ENCODE measurements at regions not wholly inside any gene's neighbourhood (a gene's known extent, or its start where the extent isn't known, plus 50 kb on each side); places are given as distances from the start of the nearest gene placed in this dataset.

DNA sequence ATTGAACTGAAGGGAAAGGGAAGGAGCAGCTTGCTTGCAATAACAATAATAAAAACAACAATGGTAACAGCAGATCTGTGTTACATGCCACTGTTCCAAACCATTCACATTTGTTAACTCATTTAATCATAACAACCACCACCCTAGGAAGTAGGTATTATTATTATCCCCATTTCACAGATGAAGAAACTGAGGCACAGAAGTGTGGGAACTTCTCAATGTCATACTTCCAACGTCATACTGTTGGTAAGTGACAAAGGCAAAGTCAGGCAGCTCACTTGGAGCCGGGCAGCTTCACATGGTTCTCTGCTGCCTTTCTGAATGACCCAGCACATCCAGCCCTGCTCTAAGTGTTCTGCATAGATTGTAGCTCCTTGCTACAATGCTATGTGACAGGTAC lies 72.6 kb downstream of the FOXD1 start:
- FAIRE-seq (no peak), DNase-seq (ENCODE audit: extremely low spot score, insufficient read length, low read depth) (no peak)

DNA sequence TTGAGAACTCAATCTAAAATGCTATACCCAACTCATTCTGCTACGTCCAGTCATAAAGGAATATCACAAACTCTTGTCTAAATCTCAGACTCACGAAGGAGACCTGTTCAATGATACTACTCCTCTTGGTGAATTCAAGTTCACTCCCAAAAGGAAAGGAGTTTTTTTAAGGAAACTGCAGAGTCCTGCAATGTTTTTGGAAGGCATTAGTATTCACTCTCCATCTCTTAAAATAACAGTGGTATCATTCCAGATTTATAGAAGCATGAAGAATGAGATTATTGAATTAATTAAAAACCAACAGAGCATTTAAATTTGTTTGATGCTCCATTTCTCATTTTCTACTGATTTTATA lies 73.4 kb downstream of the FOXD1 start:
- FAIRE-seq: no peak
- DNase-seq (ENCODE audit: extremely low spot score, insufficient read length, low read depth): no peak

DNA sequence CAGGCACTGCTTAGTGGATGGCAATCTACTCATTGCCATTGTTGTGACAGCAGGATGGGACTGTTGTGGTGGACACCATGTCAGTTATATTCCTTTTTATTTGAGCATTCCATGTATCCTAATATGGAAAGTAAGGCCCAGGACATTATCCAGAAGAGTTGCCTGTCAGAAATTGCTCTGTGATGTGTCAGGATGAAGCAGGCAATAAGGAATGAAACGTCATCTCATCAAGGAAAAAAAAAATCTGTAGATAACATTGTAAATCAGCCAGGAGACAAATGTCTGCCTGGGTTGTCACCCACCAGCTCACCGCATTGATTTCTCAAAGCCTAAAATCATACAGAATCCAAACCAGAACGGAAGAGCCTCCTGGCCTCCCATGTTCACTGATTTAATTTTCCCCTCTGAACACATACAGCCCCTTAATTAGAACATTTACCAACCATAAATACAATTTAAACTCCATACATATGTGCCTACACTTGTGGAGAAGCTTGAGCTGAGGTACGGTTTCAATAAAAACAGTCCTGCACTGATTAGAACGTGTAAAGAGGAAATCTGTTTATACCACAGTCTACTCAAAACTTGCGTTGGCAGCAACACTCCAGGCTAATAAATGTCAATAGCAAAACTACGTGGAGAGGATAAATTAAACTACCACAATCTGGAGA lies 73.9 kb downstream of the FOXD1 start:
- no peak for FAIRE-seq
- DNase-seq (ENCODE audit: extremely low spot score, insufficient read length, low read depth): no peak

DNA sequence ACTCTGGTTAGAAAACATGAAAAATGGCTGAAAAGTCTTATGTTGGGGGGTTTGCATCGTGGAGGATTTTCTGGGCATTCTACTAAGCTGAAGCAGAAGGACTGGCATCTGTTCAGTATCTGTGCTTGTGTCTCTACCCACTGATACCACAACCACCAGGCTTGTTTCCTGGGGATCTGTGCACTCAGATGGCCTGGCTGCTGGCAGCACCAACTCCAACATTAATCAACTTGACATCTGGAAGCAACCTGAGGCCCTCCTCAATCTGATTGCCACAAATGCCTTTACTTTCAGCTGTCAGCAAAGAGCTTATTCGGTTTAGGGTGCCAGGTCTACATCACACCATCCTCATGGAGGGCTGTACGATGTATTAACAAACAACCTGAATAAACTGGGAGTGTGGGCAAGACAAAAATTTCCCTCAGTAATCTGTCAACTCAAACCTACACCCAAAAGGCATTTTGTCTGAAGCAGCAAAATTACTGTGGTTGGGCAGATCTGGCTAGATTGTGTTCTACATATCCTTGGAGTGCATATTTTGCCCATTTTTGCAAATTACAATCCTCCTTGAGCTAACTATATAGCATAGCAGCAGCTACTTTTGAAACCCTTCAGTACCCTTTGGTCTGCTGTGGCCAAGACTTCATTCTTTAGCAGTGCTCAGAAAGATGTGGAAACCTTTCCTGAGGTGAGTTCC lies 74.6 kb downstream of the FOXD1 start:
- FAIRE-seq (no peak), DNase-seq (ENCODE audit: extremely low spot score, insufficient read length, low read depth) (no peak)

DNA sequence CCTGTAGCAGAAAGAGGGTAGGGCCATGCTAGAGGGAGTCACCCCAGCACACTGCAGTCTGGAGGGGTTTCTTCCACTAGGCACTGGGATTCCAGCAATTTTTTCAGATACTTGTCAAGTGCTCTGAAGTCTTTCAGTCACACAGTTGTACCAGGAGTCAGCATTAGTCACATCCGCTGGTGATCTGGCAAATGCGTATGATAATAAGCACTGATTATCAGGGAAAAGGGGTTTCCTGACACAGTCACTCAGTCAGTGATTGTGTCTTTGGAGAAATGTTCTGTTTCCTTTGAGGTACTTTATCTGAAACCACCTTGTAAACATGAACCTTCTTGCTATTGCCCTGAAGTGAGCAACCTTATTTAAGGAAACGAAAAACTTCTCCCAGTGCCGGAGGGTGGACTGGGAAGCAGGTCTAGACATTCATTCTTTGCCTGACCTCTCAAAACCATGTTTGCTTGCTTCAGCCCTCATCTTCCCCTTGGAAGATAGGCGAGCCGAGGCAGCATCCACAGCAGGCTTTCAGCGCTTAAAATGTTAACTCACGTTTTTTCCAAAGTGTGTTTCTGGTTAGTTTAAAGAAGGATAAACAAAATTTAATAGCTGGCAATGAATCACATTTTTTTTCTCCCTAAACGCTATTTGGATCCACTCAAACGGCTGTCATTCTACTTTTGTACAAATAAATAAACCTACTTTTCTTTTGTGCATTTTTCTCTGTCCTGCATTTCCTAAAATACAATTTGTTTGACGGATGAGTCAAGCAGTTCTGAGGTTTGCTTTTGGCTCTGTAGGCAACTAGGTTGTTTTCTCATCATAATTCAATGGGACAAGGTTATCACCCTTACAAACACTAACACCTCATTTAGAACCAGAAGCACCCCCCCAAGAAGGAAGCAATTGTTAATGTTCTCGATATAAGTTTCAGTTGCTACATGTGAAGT lies 77.7 kb downstream of the FOXD1 start:
- FAIRE-seq (no peak), DNase-seq (ENCODE audit: extremely low spot score, insufficient read length, low read depth) (no peak)

DNA sequence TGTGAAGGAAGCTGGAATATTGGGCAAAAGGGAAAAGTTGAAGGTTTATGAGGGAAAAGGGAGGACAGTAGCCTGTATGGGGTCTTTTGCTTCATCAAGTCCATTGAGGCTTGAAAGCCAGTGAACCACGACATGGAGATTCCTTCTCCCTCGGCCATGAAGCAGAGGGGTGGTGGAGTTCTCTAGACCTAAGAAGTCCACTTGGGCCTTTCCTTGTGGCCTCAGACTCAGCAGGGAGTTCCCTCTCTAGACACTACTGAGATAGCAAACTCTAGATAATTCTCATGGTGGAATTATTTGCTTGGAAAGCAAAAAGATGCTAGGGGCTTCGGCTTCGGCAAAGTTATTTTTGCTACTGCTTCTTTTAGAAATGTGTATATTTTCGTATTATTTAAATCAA lies 78.5 kb downstream of the FOXD1 start:
- FAIRE-seq: no peak
- no peak for DNase-seq (ENCODE audit: extremely low spot score, insufficient read length, low read depth)

DNA sequence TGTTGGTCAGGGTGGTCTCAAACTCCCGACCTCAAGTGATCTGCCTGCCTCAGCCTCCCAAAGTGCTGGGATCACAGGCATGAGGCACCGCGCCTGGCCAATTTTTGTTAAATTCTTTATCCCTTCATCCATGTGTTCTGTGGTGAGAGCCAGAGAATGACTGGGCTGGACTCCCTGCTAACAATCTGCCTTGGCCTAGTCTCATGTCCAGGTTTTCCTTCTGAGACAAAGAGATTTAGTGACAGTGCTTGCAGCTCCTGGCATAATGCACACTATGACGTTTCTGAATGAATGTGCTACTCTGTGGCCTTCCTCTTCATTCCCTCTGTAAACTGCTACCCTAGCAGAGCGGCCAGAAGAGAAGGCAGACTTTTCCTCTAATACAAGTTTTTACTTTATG lies 79.3 kb downstream of the FOXD1 start:
- FAIRE-seq: no peak
- DNase-seq (ENCODE audit: extremely low spot score, insufficient read length, low read depth): no peak

DNA sequence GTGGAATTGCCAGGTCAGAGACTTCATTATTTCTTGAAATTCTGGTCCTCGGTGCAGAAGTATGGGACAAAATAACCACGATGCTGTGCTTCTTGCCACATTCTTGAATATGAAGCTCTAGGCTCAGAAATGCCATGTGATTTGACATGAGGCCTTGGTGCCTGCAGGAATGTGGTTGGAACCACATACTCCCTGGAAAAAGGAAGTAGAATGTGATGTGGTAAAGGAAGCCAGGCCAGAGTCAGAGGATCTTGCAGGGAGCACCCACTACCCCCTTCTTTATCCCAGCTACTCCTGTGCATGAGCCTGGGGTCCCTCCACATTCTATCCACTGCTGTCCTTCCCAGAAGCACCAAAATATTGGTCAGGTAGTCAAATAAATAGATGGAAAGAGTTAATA lies 80.9 kb downstream of the FOXD1 start:
- DNase-seq (ENCODE audit: extremely low spot score, insufficient read length, low read depth) (no peak), FAIRE-seq (no peak)

DNA sequence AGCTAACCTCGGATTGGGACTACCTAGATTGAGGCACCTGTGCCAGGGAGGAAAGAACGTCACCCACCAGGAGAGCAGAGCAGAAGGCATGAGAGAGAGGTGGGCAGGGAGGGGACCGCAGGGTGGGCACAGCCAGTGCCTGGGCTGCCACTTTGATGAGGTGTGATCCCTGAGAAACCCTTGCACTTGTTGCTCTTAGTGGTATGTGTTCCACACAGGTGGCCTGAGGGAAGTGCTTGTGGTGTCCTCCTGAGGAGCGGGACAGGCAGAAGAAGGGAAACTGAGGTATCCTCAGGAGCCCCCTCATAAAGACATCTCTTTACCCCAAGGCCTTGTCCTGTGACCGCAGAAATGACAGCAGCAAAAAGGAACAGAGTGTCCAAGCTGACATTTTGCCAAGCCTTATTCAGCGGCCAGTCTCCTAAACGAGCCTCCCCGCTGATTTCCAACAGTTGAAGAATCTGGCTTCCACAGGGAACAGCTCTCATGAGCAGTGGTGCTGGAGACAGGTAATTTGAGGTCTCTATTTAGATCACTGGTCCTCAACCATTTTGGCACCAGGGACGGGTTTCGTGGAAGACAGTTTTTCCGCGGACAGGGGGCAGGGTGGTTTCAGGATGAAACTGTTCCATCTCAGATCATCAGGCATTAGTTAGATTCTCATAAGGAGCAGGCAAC lies 82.4 kb downstream of the FOXD1 start:
- FAIRE-seq (no peak), DNase-seq (ENCODE audit: extremely low spot score, insufficient read length, low read depth) (no peak)

DNA sequence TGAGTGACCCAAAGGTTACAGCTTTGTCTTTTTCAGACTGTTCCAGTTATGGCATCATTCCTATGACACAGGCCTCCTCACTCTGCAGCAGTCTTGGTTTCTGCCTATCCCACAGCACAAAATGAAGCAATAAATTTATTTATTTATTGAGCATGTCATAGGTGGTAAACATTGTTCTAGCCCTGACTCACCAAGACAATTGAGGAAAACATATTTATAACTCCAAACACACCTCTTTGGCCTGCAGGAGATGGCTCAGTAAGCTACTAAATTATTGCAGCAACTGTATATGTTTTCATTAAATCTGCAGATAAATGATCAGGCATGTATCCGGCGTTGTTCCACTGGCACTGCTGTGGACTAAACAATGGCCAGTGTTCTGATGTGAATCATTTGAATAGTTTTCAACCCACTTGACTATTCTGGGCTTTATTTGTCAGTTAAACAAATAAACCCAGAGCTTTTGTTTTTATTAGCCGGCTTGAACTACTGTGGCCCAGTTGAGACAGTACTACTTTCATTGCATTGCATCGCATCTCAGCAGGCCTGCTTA lies 83.2 kb downstream of the FOXD1 start:
- DNase-seq (ENCODE audit: extremely low spot score, insufficient read length, low read depth) (no peak), FAIRE-seq (no peak)

DNA sequence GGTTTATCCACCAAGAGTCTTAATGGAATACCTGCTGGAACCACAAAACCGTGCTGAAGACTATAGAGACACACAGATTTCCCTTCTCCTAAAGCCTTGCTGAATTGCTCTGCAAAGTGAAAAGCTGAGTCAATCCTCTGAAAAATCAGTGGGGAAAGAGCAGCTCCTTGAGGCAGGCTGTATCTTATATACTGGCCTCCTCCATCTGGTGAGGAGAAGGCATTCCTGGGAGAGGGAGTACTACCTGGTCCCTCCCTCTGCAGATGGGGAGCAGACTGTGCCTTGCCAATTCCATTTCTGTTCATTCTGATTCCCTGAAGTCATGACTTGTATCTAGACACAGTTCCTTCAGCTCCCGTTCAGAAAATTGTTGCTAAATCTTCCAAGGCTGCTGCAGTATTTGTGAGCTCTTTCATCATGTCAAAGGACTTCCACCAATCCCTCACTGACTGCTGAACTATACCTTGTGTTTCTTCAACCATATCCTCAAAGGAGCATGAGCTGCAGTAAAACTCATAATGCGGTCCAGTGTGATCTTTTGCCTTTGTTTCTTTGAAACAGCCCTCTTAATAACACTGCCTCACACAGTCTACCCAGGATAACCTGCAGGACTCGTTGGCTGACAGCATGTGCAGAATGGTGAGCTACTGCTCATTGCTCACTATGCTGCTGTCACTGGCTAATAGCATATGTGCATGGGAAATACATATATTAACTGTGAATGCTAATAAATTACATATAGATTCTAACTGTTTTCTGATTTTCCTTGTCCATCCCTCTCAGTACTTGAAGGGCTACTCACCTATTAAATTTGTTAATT lies 84.5 kb downstream of the FOXD1 start:
- DNase-seq (ENCODE audit: extremely low spot score, insufficient read length, low read depth) (no peak), FAIRE-seq (no peak)

DNA sequence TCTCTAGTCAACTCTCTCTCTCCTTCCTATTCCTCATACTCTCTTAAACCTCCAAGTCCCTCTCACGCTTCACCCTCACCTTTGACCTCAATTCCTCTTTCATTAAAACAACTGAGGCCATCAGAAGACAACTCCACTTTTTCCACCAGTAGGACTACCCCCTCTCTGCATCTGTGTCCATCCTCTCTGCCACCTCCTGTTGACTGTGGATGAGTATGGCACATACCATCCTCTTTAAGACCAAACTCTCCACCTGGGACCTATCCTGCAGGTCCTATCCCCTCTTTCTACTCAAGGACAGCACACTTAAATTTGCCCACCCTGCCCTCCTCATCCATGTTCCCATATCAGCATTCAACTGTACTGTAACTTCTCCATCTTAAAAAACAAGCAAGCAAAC lies 89.2 kb downstream of the FOXD1 start:
- FAIRE-seq (no peak), DNase-seq (ENCODE audit: extremely low spot score, insufficient read length, low read depth) (no peak)

DNA sequence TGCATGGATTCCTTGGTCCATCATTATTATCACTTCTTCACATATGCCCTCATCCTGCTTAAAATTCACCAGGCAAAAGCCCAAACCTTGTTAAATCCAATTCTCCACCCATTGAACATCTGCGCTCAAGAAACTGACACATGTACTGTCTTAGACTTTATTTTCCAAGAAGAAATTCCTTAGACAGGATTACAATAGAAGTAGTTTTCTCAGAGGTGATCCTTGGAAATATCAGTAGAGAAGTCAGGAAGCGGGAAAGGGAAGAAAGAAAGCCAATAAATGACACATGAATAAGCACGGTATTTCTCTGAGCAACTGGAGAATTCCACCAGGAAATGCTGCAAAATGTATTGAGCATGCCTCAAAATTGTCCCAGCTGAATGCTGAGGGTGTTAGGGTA lies 90.2 kb downstream of the FOXD1 start:
- FAIRE-seq (no peak), DNase-seq (ENCODE audit: extremely low spot score, insufficient read length, low read depth) (no peak)

DNA sequence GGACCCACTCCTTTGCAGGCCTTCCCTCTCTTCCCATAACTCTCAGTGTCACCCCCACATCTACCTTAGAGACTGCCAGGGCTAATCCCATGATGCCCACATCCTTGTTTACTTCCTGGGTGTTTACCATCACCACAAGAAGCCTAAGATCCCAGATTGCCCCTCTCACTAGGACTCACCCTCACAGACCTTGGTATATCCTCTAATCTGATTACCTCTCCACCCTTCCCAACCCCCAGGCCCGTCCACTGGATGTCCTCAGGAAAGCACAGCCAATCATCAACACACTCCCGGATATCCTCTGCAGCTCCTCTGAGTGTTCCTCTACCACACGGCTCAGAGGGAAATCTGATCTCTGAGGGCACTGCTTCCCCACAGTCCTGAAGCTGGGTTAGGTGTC lies 91.0 kb downstream of the FOXD1 start:
- DNase-seq (ENCODE audit: extremely low spot score, insufficient read length, low read depth) (no peak), FAIRE-seq (no peak)

DNA sequence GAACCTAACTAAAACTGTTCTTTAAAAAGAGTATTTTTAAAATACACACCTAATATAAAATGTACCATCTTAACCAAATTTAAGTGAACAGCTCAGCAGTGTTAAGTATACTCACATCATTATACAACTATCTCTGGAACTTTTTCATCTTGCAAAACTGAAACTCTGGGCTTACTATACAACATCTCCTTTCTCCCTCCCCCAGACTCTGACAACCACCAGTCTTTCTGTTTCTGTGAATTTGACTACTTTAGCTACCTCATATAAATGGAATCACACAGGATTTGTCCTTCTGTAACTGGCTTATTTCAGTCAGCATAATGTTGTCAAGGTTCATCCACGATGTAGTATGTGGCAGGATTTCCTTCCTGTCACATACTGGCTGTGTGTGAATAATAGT lies 93.5 kb downstream of the FOXD1 start:
- no peak for FAIRE-seq
- DNase-seq (ENCODE audit: extremely low spot score, insufficient read length, low read depth): no peak

DNA sequence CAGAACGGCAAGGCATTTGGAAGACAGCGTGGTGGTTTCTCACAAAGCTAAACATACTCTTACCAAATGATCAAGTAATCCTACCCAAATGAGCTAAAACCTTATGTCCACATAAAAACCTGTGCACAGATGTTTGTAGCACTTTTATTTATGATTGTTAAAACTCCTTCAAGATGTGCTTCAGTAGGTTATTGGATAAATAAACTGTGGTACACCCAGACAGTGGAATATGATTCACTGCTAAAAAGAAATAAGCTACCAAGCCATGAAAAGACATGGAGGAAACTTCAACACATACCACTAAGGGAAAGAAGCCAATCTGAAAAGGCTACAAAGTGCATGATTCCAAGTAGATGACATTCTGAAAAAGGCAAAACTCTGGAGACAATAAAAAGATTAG lies 94.2 kb downstream of the FOXD1 start:
- DNase-seq (ENCODE audit: extremely low spot score, insufficient read length, low read depth) (no peak), FAIRE-seq (no peak)

DNA sequence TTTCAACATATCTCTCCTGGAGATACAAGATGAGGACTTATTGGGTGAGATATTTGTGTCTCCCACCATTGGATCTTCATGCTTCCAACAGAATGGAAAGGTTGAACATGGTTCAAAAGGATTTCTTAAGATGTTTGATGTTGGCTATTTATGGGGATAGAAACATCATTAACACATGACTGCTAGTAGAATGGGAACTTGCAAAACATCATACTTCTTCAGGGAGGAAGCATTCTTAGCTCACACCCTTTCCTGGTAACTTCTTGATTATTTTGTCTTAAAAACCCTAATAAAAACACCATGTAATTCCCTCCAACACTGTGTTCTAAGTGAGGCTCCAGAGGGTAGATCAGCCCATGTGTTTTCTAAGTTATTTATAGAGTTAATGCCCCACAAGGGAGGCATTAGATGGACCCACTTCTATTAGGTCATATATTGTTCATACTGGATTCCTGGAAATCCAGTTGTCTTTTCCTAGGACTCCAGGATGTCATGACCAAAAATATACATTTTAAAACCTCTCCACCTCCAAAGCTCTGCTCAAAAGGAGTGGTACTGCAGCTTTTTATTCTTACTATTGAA lies 95.8 kb downstream of the FOXD1 start:
- no peak for FAIRE-seq
- DNase-seq (ENCODE audit: extremely low spot score, insufficient read length, low read depth): no peak

DNA sequence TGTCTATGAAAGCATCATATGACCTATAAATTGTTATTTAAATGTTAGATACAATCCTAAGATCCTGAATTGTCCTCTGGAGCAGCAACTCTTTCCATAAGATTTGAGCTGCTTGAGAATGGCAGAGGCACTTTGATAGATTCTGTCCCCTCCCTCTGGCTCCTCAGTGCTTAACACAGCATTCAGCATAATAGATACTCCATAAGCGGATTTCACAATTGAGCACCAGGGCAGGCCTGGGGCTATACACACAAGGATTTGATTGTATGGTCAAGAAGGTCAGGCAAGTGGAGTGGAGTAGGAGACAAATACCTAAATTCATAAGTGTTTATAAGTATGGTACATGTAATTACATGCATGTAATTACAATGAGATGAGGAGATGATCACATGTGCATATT lies 96.3 kb downstream of the FOXD1 start:
- FAIRE-seq (no peak), DNase-seq (ENCODE audit: extremely low spot score, insufficient read length, low read depth) (no peak)

DNA sequence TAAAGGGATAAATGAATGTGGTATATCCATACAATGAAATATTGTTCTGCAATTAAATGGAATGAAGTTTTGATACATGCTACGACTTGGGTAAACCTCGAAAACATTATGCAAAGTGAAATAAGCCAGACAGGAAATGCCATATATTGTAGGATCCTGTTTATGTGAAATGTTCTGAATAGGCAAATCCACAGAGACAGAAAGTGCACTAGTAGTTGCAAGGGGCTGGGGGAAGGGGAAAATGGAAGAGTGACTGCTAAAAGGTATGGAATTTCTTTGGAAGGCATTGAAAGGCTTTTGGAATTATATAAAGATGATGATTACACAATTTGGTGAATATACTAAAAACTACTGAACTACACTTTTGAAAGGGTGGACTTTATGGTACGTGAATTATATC lies 97.0 kb downstream of the FOXD1 start:
- no peak for DNase-seq (ENCODE audit: extremely low spot score, insufficient read length, low read depth)
- no peak for FAIRE-seq
